NB4 (cell line): ENCODE measurements at regions not wholly inside any gene's neighbourhood (a gene's known extent, or its start where the extent isn't known, plus 50 kb on each side); places are given as distances from the start of the nearest gene placed in this dataset.

ENCODE experiments used
- DNase-seq: peaks from one replicate; pipeline ENCODE4 v3.0.0; 2010; ENCODE audit warnings: low read depth
- H3K4me3 ChIP-seq: one replicate; pipeline ENCODE4 v1.5.1; 2011; ENCODE audit warnings: mild to moderate bottlenecking, low read depth, low read length, moderate library complexity
- MYC ChIP-seq: IDR thresholded peaks from 2 replicates; pipeline ENCODE4 v1.6.1; 2011; ENCODE audit warnings: low read depth, low read length
- POLR2A ChIP-seq: IDR thresholded peaks from 2 replicates; pipeline ENCODE4 v1.6.1; 2011; ENCODE audit warnings: mild to moderate bottlenecking; ENCODE audit not compliant: insufficient read length; ENCODE audit errors: extremely low read depth
- TF ChIP-seq, protein P1 (sequence below): IDR thresholded peaks from 2 replicates; pipeline ENCODE4 v1.6.1; 2011; ENCODE audit warnings: low read depth, low read length
- TF ChIP-seq, protein P2 (sequence below): IDR thresholded peaks from one replicate; pipeline ENCODE4 v1.5.1; 2012; ENCODE audit warnings: low read depth, low read length

DNA sequence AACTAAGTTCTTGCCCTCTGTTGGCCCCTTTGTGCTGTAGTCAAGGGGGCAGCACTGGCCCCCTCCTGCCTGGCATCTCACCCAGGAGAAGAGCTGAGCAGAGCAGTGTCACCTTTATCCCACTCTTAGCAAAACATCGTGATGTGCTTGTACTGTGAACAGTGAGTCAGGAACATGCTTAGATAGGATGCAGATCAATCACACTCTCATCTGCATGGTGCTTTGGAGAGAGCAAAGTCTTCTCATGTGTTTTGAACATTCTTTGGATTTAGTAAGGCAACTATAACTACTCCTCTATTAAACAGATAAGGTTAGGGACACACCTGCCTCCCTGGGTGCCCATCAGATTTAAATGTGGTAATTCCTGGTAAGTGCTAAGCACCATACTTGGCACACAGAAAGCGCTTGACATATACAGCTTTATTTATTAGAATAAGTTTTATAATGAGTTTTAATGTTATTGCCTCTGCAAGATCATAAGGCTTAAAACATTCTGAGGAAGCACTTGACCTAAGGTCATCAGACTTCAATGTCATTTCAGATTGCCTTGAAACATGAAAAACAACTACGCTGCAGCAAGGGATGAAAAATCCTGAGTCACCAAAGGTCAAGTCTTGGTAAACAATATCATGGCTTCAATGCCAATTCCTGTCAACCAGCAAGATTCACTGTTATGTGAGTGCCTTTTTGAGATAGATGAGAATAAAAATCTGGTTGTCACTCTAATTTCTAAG lies 82.4 kb upstream of the IRS2 start:
- TF ChIP-seq, protein P1, sequence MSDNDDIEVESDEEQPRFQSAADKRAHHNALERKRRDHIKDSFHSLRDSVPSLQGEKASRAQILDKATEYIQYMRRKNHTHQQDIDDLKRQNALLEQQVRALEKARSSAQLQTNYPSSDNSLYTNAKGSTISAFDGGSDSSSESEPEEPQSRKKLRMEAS, result no peak
- no peak for TF ChIP-seq POLR2A
- TF ChIP-seq MYC, result no peak
- no peak for DNase-seq
- H3K4me3 ChIP-seq, result no peak overlapping the region

DNA sequence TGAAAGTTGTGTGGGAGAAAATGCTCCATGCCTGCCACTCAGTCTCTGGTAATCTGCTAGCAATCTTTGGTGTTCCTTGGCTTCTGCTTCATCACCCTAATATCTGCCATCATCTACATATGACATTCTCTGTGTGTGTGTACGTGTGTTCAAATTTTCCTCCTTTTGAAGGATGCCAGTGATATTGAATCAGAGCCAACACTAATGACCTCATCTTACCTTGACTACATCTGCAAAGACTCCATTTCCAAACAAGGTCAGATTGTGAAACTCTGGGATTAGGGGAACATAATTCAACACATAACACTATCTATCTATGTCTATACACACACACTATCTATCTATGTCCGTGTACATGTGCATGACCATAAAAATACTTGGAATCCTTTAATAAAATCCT lies 81.4 kb upstream of the IRS2 start:
- H3K4me3 ChIP-seq, result no peak overlapping the region
- TF ChIP-seq, protein P2, sequence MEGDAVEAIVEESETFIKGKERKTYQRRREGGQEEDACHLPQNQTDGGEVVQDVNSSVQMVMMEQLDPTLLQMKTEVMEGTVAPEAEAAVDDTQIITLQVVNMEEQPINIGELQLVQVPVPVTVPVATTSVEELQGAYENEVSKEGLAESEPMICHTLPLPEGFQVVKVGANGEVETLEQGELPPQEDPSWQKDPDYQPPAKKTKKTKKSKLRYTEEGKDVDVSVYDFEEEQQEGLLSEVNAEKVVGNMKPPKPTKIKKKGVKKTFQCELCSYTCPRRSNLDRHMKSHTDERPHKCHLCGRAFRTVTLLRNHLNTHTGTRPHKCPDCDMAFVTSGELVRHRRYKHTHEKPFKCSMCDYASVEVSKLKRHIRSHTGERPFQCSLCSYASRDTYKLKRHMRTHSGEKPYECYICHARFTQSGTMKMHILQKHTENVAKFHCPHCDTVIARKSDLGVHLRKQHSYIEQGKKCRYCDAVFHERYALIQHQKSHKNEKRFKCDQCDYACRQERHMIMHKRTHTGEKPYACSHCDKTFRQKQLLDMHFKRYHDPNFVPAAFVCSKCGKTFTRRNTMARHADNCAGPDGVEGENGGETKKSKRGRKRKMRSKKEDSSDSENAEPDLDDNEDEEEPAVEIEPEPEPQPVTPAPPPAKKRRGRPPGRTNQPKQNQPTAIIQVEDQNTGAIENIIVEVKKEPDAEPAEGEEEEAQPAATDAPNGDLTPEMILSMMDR, result no peak
- TF ChIP-seq POLR2A (no peak), MYC (no peak)
- TF ChIP-seq, protein P1, result no peak
- no peak for DNase-seq

DNA sequence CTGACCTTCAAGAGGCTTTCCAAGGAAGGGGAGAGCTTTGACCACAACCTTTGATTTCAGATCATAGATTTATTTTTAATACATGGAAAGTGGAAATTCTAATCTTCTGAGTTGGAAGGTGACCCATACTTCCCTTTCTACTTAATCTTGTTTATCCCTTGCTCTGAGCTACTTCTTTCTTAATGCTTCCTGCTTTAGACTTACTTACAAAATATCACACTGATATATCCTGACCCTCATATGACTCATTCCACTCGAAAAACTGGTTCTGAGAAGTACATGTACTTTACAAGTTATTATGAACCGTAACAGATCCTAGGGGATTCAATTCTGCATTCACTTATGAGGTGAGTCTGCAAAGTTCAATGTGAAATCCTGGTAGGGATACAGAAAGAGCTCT lies 76.2 kb upstream of the IRS2 start:
- H3K4me3 ChIP-seq, result no peak overlapping the region
- DNase-seq, result peak; percentile 25
- TF ChIP-seq POLR2A, result no peak
- TF ChIP-seq MYC, result no peak
- TF ChIP-seq, protein P1, result no peak
- TF ChIP-seq, protein P2, result no peak

DNA sequence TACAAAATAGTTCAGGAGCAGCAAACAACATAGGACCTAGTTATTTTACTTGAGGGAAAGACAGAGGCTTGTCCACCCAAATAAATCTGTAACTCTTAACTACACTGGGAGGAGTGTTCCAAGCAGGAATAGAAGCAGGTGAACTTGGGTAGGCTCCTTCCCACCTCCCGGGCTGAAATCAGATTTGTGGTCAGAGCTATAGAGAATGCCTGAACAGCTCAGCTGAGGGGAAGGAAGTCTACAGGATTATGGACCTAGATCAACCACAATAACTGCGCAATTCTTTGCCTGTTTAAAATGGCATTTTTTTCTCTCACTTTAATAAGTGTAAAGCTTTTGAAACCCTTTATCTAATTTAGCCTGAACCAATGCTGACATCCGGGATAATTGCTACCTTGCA lies 73.5 kb upstream of the IRS2 start:
- no peak for DNase-seq
- H3K4me3 ChIP-seq, result no peak overlapping the region
- TF ChIP-seq MYC, result no peak
- TF ChIP-seq, protein P2, result no peak
- TF ChIP-seq, protein P1, result no peak
- no peak for TF ChIP-seq POLR2A

DNA sequence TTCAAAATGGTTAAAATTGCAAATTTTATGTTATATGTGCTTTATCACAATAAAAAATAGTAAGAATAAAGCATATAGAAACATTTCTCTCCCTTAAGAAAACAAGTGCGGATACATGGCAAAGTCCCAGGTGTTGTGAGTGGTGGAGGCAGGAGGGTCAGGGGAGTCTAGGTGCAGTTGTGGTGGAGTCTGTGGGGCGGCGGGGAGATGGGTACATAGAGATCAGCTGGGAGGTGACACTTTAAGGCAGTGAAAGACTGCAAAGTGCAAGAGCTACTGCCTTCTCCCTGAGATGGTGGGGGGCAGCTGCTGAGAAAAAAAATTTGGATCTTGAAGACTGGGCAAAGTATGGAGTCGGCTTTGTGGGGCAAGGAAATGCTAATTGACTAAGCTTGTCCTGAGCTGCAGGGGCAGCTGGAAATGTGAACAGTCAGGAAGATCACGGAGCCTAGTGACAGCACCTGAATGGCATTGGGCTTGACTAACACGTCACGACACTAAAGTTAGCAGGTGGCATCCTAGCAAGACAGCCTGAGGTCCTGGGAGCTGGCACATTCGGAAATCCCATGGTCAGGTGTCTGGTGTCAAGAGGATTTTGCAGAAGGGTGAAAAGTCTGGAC lies 72.9 kb upstream of the IRS2 start:
- TF ChIP-seq POLR2A, result no peak
- TF ChIP-seq, protein P1, result no peak
- TF ChIP-seq, protein P2, result no peak
- TF ChIP-seq MYC, result no peak
- H3K4me3 ChIP-seq, result no peak overlapping the region
- DNase-seq, result no peak

DNA sequence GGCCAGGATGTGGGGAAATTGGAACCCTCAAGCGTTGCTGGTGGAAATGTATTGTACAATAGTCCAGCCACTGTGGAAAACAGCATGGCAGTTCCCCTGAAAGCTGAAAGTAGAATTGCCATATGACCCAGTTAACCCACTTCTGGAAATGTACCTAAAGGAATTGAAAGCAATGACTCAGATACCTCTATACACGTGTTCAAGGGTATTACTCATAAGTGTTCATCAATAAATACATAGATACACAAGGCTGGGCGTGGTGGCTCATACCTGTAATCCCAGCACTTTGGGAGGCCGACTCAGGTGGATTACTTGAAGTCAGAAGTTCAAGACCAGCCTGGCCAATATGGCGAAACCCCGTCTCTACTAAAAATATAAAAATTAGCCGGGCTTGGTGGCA lies 71.9 kb upstream of the IRS2 start:
- no peak for DNase-seq
- TF ChIP-seq POLR2A, result no peak
- TF ChIP-seq, protein P2, result no peak
- TF ChIP-seq, protein P1, result no peak
- no peak for TF ChIP-seq MYC
- H3K4me3 ChIP-seq, result no peak overlapping the region
